ENCODE measurements at regions not wholly inside any gene's neighbourhood (a gene's known extent, or its start where the extent isn't known, plus 50 kb on each side); places are given as distances from the start of the nearest gene placed in this dataset.

- no peak for TF ChIP-seq YY1 (IDR thresholded peaks at IDR 0.05; ENCODE audit: insufficient read depth, insufficient read length)
- no peak for TF ChIP-seq SUZ12 (IDR thresholded peaks at IDR 0.05; ENCODE audit: extremely low read depth, insufficient read depth, insufficient read length)
- TF ChIP-seq ZNF274 (IDR thresholded peaks at IDR 0.05; ENCODE audit: low read depth, low read length): no peak
These were observed 894.4 kb upstream of the PCDH9 start for GRCh38 chr13:68124437-68125086.
